Mucosa of descending colon (tissue), 3 donors: ENCODE measurements at regions not wholly inside any gene's neighbourhood (a gene's known extent, or its start where the extent isn't known, plus 50 kb on each side); places are given as distances from the start of the nearest gene placed in this dataset.
"Not testable (repeated sequence)": the region's sequence is repeated elsewhere in the genome, so short reads cannot be mapped to it uniquely, and the experiment has no call there.

ENCODE experiments used
- ATAC-seq: fragments of 200-7000 bp; cut with Tn5 transposase; one replicate; pipeline ENCODE4 v1.9.1; 2020; ENCODE audit warnings: mild to moderate bottlenecking, moderate library complexity
- DNase-seq, 3 donors: peaks; one replicate each; pipeline ENCODE4 v3.0.0-alpha.2; 2020
- H3K36me3 ChIP-seq: fragments of 200-600 bp; one replicate; pipeline ENCODE4 v1.8.0; 2021; ENCODE audit warnings: low read depth, mild to moderate bottlenecking
- H3K4me1 ChIP-seq: fragments of 200-600 bp; one replicate; pipeline ENCODE4 v1.8.0; 2021; ENCODE audit warnings: low read depth, mild to moderate bottlenecking
- H3K4me3 ChIP-seq: fragments of 200-600 bp; one replicate; pipeline ENCODE4 v1.8.0; 2021; ENCODE audit warnings: mild to moderate bottlenecking
- H3K9me3 ChIP-seq: fragments of 200-600 bp; one replicate; pipeline ENCODE4 v1.8.0; 2021; ENCODE audit warnings: mild to moderate bottlenecking
- CTCF ChIP-seq: fragments of 200-600 bp; IDR thresholded peaks from one replicate; pipeline ENCODE4 v1.8.0; 2022; ENCODE audit warnings: antibody characterized with exemption, mild to moderate bottlenecking
- intact Hi-C, 2 donors: fragments of 100-400 bp; cut with DNase I in 1 of 2; cut with micrococcal nuclease in 1 of 2; formaldehyde crosslinking; loops; one replicate each; pipeline versions ENCODE4 v1.11.0 to v1.11.1; 2022; cut with DNase I, micrococcal nuclease
- donor health status: DM: no; HTN: no; CAD: no; lungs with moderate emphysema.
- donor health status: DM: no; HTN: no; CAD: no.
- donor health status: DM: no; HTN: yes; CAD: no.

- no peaks in the 10 kb centered on the region for H3K36me3 ChIP-seq
Measured at GRCh38 chr10:6788231-6788630, 208.2 kb upstream of the PRKCQ start.

GRCh38 chr10:6787718-6788117 is 207.6 kb upstream of the PRKCQ start:
- no peak overlapping the region for H3K4me3 ChIP-seq
- DNase-seq (no peak), ATAC-seq (no peak)
- H3K36me3 ChIP-seq, result no peaks in the 10 kb centered on the region
- intact Hi-C loops, result no loop called here
- no peak for TF ChIP-seq CTCF
- no peaks in the 10 kb centered on the region for H3K9me3 ChIP-seq
- H3K4me1 ChIP-seq, result no peaks in the 10 kb centered on the region

More at GRCh38 chr10:6788231-6788630, 208.2 kb upstream of the PRKCQ start:
- Histone ChIP-seq H3K9me3 (no peaks in the 10 kb centered on the region), H3K4me1 (no peaks in the 10 kb centered on the region), H3K4me3 (no peak overlapping the region)
- DNase-seq (no peak), ATAC-seq (no peak)
- intact Hi-C loops, result no loop called here
- no peak for TF ChIP-seq CTCF

GRCh38 chr10:6787091-6787490 is 207.0 kb upstream of the PRKCQ start:
- ATAC-seq (no peak), DNase-seq (no peak)
- H3K4me1 ChIP-seq, result no peaks in the 10 kb centered on the region
- intact Hi-C loops, result no loop called here
- no peak for TF ChIP-seq CTCF
- H3K36me3 ChIP-seq, result no peaks in the 10 kb centered on the region
- H3K4me3 ChIP-seq, result no peak overlapping the region
- no peaks in the 10 kb centered on the region for H3K9me3 ChIP-seq

- Histone ChIP-seq H3K4me1 (no peaks in the 10 kb centered on the region), H3K36me3 (no peaks in the 10 kb centered on the region), H3K9me3 (no peaks in the 10 kb centered on the region), H3K4me3 (no peak overlapping the region)
- no peak for DNase-seq
- no peak for TF ChIP-seq CTCF
- no peak for ATAC-seq
- intact Hi-C loops, result no loop called here
Measured at GRCh38 chr10:6786579-6787031, 206.5 kb upstream of the PRKCQ start.

GRCh38 chr10:6784429-6784828 is 204.4 kb upstream of the PRKCQ start:
- ATAC-seq, intact Hi-C loops, H3K4me1 ChIP-seq, H3K9me3 ChIP-seq, DNase-seq, H3K4me3 ChIP-seq, H3K36me3 ChIP-seq: not testable (repeated sequence)

- intact Hi-C loops, result no loop called here
Measured at GRCh38 chr10:6783471-6783870, 203.4 kb upstream of the PRKCQ start.

More at GRCh38 chr10:6783471-6783870, 203.4 kb upstream of the PRKCQ start:
- Histone ChIP-seq H3K36me3 (no peaks in the 10 kb centered on the region), H3K4me1 (no peaks in the 10 kb centered on the region), H3K4me3 (no peak overlapping the region), H3K9me3 (no peaks in the 10 kb centered on the region)
- no peak for DNase-seq
- TF ChIP-seq CTCF, result no peak
- ATAC-seq, result no peak
